Liver (tissue), 7 donors: ENCODE measurements at regions not wholly inside any gene's neighbourhood (a gene's known extent, or its start where the extent isn't known, plus 50 kb on each side); places are given as distances from the start of the nearest gene placed in this dataset.

Experiments used
- DNase-seq: peaks from one replicate; pipeline ENCODE4 v3.0.0-alpha.2; 2017; ENCODE audit warnings: low spot score
- H3K27ac ChIP-seq, 2 donors: one replicate each; pipeline ENCODE4 v1.7.0; 2013; ENCODE audit warnings: inconsistent platforms in 2 of 2, low read length in 2 of 2, control low read depth in 1 of 2, low read depth in 1 of 2, mild to moderate bottlenecking in 1 of 2
- H3K27me3 ChIP-seq, 4 donors: one replicate each; pipeline versions ENCODE4 v1.6.1 to v1.7.0; 2013; ENCODE audit warnings: low read length in 3 of 4, inconsistent platforms in 1 of 4, mild to moderate bottlenecking in 1 of 4, moderate library complexity in 1 of 4; ENCODE audit not compliant: control insufficient read depth in 4 of 4, insufficient read depth in 4 of 4
- H3K36me3 ChIP-seq, 4 donors: one replicate each; pipeline versions ENCODE4 v1.6.1 to v1.7.0; 2013; ENCODE audit warnings: low read length in 3 of 4, mild to moderate bottlenecking in 3 of 4, low read depth in 1 of 4, moderate library complexity in 1 of 4; ENCODE audit not compliant: control insufficient read depth in 4 of 4, insufficient read depth in 3 of 4
- H3K4me1 ChIP-seq, 4 donors: one replicate each; pipeline versions ENCODE4 v1.6.1 to v1.7.0; 2013; ENCODE audit warnings: low read length in 3 of 4, mild to moderate bottlenecking in 3 of 4, moderate library complexity in 1 of 4; ENCODE audit not compliant: control insufficient read depth in 4 of 4, insufficient read depth in 4 of 4
- H3K4me3 ChIP-seq, 3 donors: one replicate each; pipeline versions ENCODE4 v1.6.1 to v1.7.0; 2013; ENCODE audit warnings: low read length in 3 of 3, control low read depth in 1 of 3, low read depth in 1 of 3, mild to moderate bottlenecking in 1 of 3
- H3K9ac ChIP-seq, 2 donors: one replicate each; pipeline ENCODE4 v1.7.0; 2013; ENCODE audit warnings: low read length in 2 of 2, mild to moderate bottlenecking in 2 of 2, moderate library complexity in 2 of 2, control low read depth in 1 of 2, low read depth in 1 of 2
- H3K9me3 ChIP-seq, 4 donors: one replicate each; pipeline versions ENCODE4 v1.6.1 to v1.7.0; 2013; ENCODE audit warnings: low read length in 3 of 4; ENCODE audit not compliant: control insufficient read depth in 4 of 4
- EGR1 ChIP-seq, 2 donors: IDR thresholded peaks; 2 replicates each; pipeline ENCODE4 v1.6.1; 2016 to 2018; ENCODE audit warnings: antibody characterized with exemption in 2 of 2, low read depth in 2 of 2
- FOXA1 ChIP-seq: IDR thresholded peaks from 2 replicates; pipeline ENCODE4 v1.6.1; 2016; ENCODE audit warnings: antibody characterized with exemption
- FOXA2 ChIP-seq: IDR thresholded peaks from 2 replicates; pipeline ENCODE4 v1.6.1; 2016; ENCODE audit warnings: antibody characterized with exemption
- GABPA ChIP-seq, 2 donors: IDR thresholded peaks in 1 of 2; conservative IDR thresholded peaks in 1 of 2; 2 replicates each; pipeline ENCODE4 v1.6.1; 2016; ENCODE audit warnings: antibody characterized with exemption in 2 of 2, mild to moderate bottlenecking in 1 of 2, moderate library complexity in 1 of 2
- HNF4A ChIP-seq, 2 donors: conservative IDR thresholded peaks; 2 replicates each; pipeline ENCODE4 v1.6.1; 2016; ENCODE audit warnings: antibody characterized with exemption in 2 of 2, mild to moderate bottlenecking in 2 of 2
- HNF4G ChIP-seq: IDR thresholded peaks from 2 replicates; pipeline ENCODE4 v1.6.1; 2016; ENCODE audit warnings: antibody characterized with exemption
- JUND ChIP-seq, 2 donors: IDR thresholded peaks; 2 replicates each; pipeline ENCODE4 v1.6.1; 2016; ENCODE audit warnings: antibody characterized with exemption in 2 of 2
- MAX ChIP-seq: IDR thresholded peaks from 2 replicates; pipeline ENCODE4 v1.6.1; 2016; ENCODE audit warnings: antibody characterized with exemption
- NR2F2 ChIP-seq: IDR thresholded peaks from 2 replicates; pipeline ENCODE4 v1.6.1; 2016; ENCODE audit warnings: antibody characterized with exemption
- RAD21 ChIP-seq, 2 donors: IDR thresholded peaks; 2 replicates each; pipeline ENCODE4 v1.6.1; 2016; ENCODE audit warnings: antibody characterized with exemption in 2 of 2, mild to moderate bottlenecking in 2 of 2
- REST ChIP-seq: IDR thresholded peaks from 2 replicates; pipeline ENCODE4 v1.6.1; 2016; ENCODE audit warnings: antibody characterized with exemption, mild to moderate bottlenecking
- RXRA ChIP-seq, 2 donors: IDR thresholded peaks; 2 replicates each; pipeline ENCODE4 v1.6.1; 2017 to 2018; ENCODE audit warnings: antibody characterized with exemption in 2 of 2, mild to moderate bottlenecking in 1 of 2
- SP1 ChIP-seq: IDR thresholded peaks from 2 replicates; pipeline ENCODE4 v1.6.1; 2018; ENCODE audit warnings: antibody characterized with exemption, mild to moderate bottlenecking
- TAF1 ChIP-seq: conservative IDR thresholded peaks from 2 replicates; pipeline ENCODE4 v1.6.1; 2016; ENCODE audit warnings: antibody characterized with exemption, mild to moderate bottlenecking
- YY1 ChIP-seq: IDR thresholded peaks from 2 replicates; pipeline ENCODE4 v1.6.1; 2016; ENCODE audit warnings: antibody characterized with exemption, mild to moderate bottlenecking
- ZBTB33 ChIP-seq: IDR thresholded peaks from 2 replicates; pipeline ENCODE4 v1.6.1; 2016; ENCODE audit warnings: antibody characterized with exemption
- WGBS: extraction: QIAGEN DNeasy Blood & Tissue Kit; methylation state at CpG from one replicate; pipeline ENCODE4 v1.1.7; 2013; 5-methylcytosine and 5-hydroxymethylcytosine counted together
- TF ChIP-seq, protein P1 (sequence below): IDR thresholded peaks from 2 replicates; pipeline ENCODE4 v1.6.1; 2016; ENCODE audit warnings: antibody characterized with exemption
- donor health status: healthy.
- donor health status: healthy.
- donor health status: healthy.
- donor health status: healthy.

- no peak overlapping the region for H3K27ac ChIP-seq
- peaks cover 0 to 4% (median 2%) of the 10 kb centered on the region in 4 donors for H3K36me3 ChIP-seq
- no peaks in the 10 kb centered on the region for H3K27me3 ChIP-seq
- H3K4me3 ChIP-seq: no peak overlapping the region
- peaks cover 0 to 8% (median 4%) of the 10 kb centered on the region in 4 donors for H3K4me1 ChIP-seq
- 95% methylated on average over 10 of the region's 10 CpGs for WGBS
- no peaks in the 10 kb centered on the region for H3K9me3 ChIP-seq
- no peak overlapping the region for H3K9ac ChIP-seq
- TF ChIP-seq EGR1 (IDR thresholded peaks at IDR 0.05; ENCODE audit: low read depth in 2 of 2) (no peak), TAF1 (no peak), GABPA (IDR thresholded peaks at IDR 0.05 in 1 of 2, conservative IDR thresholded peaks at IDR 0.05 in 1 of 2) (no peak), REST (no peak), RAD21 (IDR thresholded peaks at IDR 0.05) (no peak), ZBTB33 (no peak), MAX (no peak), HNF4A (conservative IDR thresholded peaks at IDR 0.05) (no peak), RXRA (IDR thresholded peaks at IDR 0.05) (no peak), FOXA1 (no peak), JUND (IDR thresholded peaks at IDR 0.05) (no peak)
- DNase-seq: no peak
Observed at GRCh38 chr7:112896026-112896601, 105.9 kb upstream of the TMEM168 start.

- no peak for DNase-seq
- 91% methylated on average over 2 of the region's 2 CpGs for WGBS
Observed at GRCh38 chr7:112892263-112892662, 102.1 kb upstream of the TMEM168 start.

More at GRCh38 chr7:112892263-112892662, 102.1 kb upstream of the TMEM168 start:
- Histone ChIP-seq H3K9me3 (no peaks in the 10 kb centered on the region), H3K4me3 (no peak overlapping the region), H3K27ac (no peak overlapping the region), H3K36me3 (peaks cover 0 to 4% (median under 1%) of the 10 kb centered on the region in 4 donors), H3K27me3 (no peaks in the 10 kb centered on the region), H3K4me1 (no peaks in the 10 kb centered on the region), H3K9ac (no peak overlapping the region)
- TF ChIP-seq FOXA2: no peak
- no peak for TF ChIP-seq HNF4A (conservative IDR thresholded peaks at IDR 0.05)
- TF ChIP-seq, protein P1, sequence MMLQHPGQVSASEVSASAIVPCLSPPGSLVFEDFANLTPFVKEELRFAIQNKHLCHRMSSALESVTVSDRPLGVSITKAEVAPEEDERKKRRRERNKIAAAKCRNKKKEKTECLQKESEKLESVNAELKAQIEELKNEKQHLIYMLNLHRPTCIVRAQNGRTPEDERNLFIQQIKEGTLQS: no peak
- TF ChIP-seq EGR1 (IDR thresholded peaks at IDR 0.05; ENCODE audit: low read depth in 2 of 2): no peak
- no peak for TF ChIP-seq RAD21 (IDR thresholded peaks at IDR 0.05)
- TF ChIP-seq SP1: no peak
- no peak for TF ChIP-seq GABPA (IDR thresholded peaks at IDR 0.05 in 1 of 2, conservative IDR thresholded peaks at IDR 0.05 in 1 of 2)
- no peak for TF ChIP-seq ZBTB33
- no peak for TF ChIP-seq YY1
- TF ChIP-seq HNF4G: no peak
- no peak for TF ChIP-seq JUND (IDR thresholded peaks at IDR 0.05)
- TF ChIP-seq TAF1: no peak
- no peak for TF ChIP-seq FOXA1
- no peak for TF ChIP-seq RXRA (IDR thresholded peaks at IDR 0.05)
- TF ChIP-seq NR2F2: no peak
- no peak for TF ChIP-seq REST
